ENCODE measurements at regions not wholly inside any gene's neighbourhood (a gene's known extent, or its start where the extent isn't known, plus 50 kb on each side); places are given as distances from the start of the nearest gene placed in this dataset.

DNA sequence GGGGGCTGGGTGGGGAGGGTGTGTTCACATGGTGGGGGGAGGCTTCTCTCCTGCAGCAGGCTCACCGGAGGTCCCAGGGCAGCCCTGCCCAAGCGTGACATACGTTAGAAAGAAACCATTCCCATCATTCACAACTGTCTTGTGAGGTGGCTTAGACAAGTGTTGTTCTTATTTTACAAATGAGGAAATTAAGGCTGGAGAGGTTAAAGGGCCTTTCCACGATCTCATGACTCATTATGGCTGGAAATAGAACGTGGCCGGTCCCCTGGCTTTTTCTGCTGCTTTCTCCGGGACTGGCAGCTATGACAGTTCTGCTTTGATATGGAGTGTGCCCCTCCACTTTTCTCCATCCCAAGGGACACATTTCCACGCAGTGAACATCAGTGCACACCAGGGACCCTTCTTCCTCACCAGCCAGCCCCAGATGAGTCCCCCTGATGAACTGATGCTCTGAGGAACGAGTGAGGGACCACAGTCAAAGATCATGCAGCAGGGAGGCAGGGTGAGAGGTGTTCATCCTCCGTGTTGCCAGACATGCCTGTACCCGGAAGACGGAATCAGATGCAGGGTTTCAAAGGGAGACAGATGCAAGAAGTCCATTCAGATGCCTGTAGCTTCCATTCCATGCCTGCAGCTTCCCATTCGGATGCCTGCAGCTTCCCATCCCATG is 64.0 kb upstream of the ACSL1 start:
- DNase-seq (ENCODE audit: extremely low read depth, low read depth): no peak
- TF ChIP-seq, protein P1, sequence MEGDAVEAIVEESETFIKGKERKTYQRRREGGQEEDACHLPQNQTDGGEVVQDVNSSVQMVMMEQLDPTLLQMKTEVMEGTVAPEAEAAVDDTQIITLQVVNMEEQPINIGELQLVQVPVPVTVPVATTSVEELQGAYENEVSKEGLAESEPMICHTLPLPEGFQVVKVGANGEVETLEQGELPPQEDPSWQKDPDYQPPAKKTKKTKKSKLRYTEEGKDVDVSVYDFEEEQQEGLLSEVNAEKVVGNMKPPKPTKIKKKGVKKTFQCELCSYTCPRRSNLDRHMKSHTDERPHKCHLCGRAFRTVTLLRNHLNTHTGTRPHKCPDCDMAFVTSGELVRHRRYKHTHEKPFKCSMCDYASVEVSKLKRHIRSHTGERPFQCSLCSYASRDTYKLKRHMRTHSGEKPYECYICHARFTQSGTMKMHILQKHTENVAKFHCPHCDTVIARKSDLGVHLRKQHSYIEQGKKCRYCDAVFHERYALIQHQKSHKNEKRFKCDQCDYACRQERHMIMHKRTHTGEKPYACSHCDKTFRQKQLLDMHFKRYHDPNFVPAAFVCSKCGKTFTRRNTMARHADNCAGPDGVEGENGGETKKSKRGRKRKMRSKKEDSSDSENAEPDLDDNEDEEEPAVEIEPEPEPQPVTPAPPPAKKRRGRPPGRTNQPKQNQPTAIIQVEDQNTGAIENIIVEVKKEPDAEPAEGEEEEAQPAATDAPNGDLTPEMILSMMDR (IDR thresholded peaks at IDR 0.05; ENCODE audit: low read depth, low read length): no peak

DNA sequence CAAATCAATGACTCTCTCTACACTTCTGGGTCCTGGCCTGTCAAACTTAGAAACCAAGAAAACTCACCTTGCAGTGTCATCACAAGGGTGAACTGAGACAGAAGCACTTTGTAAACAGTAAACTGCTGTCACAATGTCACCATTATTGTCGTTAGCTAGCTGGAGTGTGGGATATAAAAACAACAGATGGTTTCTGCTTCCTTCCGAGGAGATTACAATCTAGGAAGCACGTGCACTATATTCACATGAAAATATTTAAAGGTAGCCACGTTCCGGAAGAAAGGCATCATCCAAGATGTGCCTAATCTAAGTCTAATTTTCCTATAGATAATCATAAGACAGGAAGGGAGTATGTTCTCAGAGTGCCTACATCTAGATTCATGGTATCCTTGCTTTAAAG is 64.7 kb upstream of the ACSL1 start:
- DNase-seq (ENCODE audit: extremely low read depth, low read depth): no peak
- TF ChIP-seq, protein P1 (IDR thresholded peaks at IDR 0.05; ENCODE audit: low read depth, low read length): no peak

DNA sequence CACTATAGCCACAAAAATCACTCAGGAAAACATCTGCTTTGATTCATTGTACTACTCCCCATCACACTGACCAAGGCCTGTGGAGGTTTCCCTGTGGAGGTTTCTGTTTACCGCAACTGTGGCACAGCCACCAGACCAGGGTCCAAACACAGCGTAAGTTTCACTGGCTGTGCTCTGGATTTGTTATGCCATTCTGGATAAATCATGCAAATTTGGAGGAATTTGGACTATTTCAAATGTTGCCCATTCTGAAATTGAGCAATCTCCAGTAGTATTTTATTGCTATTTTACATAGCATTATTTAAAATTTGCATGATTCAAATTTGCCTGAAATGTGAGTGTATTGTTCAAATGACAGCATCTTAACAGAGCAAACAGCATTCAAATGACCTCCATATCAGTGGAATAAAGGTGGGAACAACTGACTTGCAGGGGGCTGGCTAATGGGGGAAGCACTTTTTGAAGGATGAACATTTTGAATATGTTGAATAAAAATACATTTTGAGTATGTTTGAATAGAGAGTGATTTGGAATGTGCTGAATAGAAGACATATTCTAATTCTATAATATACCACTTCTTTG is 66.1 kb upstream of the ACSL1 start:
- TF ChIP-seq, protein P1 (IDR thresholded peaks at IDR 0.05; ENCODE audit: low read depth, low read length): no peak
- no peak for DNase-seq (ENCODE audit: extremely low read depth, low read depth)

DNA sequence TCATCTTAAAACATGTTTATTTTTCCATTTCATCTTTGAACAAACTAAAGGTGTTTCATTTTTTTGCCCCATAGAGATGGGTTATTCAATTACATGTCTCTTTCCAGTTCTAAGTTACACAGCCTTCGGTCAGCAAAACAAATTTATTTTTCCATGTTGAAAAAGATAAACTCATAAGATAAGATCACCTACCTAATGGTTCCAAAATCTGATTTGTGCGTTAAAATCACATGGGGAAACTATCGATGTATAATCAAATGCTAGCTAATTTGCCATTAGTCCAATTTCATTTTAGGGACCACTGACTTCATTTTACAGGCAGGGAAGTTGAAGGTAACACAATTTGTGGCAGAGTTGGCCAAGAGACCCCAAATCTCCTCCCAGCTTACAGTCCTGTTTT is 67.2 kb upstream of the ACSL1 start:
- DNase-seq (ENCODE audit: extremely low read depth, low read depth): no peak
- TF ChIP-seq, protein P1 (IDR thresholded peaks at IDR 0.05; ENCODE audit: low read depth, low read length): no peak

DNA sequence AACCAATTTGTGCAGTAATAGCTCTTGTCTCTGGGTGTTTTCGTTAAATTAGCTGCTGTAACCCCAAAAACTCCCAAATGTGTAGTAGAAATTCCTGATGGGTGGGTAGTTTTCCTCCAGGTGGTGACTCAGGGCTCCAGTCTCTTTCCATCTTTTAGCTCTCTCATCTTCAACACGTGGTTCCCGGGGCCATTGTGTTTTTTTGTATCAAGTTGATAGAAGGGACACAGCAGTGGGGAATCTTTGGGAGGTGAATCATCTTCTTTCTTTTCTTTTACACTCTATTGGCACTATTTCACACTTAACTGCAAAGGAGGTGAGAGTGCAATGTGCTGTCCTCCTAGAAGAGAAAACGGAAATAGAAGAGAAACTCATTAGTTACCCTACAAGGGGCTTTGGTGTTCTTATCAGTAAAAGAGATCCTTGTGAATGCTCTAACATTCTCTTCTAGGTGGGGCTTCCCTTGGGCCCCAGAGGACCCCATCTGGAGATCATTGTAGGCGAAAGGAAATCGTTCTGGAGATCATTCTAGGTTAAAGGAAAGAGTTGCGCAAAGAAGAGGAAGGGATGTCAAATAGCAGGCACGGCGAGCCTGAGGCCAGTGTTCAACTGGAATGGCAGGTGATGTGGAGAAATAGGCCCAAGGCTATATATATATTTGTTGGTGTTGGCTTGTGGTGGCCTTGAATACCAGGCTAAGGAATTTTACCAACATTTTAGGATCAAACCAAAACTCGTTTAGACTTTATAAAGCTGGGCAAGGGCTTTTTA is 68.2 kb upstream of the ACSL1 start:
- TF ChIP-seq, protein P1 (IDR thresholded peaks at IDR 0.05; ENCODE audit: low read depth, low read length): no peak

DNA sequence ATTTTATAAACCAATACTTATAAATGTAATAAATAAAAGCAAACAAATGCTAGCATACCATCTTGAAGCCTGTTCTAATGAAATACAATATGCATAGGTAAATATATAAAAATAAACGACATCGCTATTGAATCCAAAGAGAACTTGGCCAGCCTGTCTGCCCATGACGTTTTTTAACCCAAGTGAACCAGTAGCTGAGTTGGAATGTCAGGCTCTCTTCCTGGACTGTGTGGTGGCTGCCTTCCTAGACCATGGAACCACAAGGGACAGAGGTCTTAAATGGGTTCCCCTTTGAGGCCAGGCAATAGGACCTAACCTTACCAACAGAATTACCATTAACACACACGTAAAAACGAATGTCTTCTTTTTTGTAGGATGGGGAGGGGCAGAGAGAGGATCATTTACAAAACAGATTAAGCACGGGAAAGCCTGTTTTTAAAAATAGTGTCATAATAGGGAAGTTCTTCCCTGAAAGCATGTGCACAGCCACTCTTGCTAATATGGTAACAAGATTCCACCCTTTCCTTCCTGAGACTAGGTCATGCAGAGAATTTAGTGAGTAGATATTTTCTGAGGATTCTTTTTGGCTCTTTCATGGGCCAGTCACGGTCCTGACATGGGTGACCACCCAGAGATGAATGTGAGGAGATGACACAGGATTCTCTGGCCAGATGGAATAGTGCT is 69.4 kb upstream of the ACSL1 start:
- TF ChIP-seq, protein P1 (IDR thresholded peaks at IDR 0.05; ENCODE audit: low read depth, low read length): no peak
- no peak for DNase-seq (ENCODE audit: extremely low read depth, low read depth)

More for the DNA sequence above, 68.2 kb upstream of the ACSL1 start:
- DNase-seq (ENCODE audit: extremely low read depth, low read depth): no peak

Measured in AG09319 (cell line).